A172 (cell line): ENCODE measurements at regions not wholly inside any gene's neighbourhood (a gene's known extent, or its start where the extent isn't known, plus 50 kb on each side); places are given as distances from the start of the nearest gene placed in this dataset.
"Not testable (repeated sequence)": the region's sequence is repeated elsewhere in the genome, so short reads cannot be mapped to it uniquely, and the experiment has no call there.

Experiments used
- DNase-seq: peaks from one replicate; pipeline ENCODE4 v3.0.0-alpha.2; 2015; ENCODE audit warnings: low spot score

DNA sequence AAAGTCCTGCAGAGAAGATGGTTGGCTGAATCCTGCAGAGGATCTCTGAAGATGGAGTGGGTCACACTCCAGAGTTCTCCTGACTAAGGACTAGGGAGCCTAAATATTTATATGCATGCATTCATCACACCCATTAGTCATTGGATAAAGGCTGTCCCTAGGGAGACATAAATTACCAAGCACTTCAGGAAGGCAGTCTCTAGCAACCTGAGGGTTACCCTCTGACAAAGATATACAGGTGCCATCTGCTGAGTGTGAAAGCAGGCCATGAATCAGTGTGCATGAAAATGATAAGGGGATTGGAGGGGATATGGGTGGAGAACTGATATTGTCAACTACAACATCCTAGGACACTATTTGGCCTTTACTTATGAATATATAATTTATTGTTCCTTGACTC, 294.8 kb upstream of the DDX18 start:
- no peak for DNase-seq

GRCh38 chr2:117523267-117523666, 291.2 kb upstream of the DDX18 start:
- no peak for DNase-seq

- no peak for DNase-seq
Measured at GRCh38 chr2:117523711-117524238, 290.7 kb upstream of the DDX18 start.

DNA sequence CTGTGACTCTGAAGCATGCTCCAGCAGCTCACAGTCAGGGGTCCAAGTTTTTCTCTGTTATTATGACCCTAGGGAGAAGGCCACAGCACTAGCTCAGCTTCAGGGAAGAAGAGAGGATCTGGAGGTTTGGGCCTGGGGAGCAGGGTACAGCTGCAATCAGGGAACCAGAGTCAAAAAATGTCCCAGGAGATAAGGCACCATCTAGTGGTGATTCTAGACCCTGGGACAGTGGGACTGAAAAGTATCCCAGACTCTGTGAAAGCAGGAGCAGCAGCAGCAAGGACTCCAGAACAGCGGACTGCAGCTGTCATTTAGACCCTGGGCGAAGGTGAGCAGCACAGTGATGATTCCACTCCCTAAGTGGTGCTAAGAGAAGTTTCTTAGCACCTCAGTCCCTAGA, 278.4 kb upstream of the DDX18 start:
- DNase-seq = no peak

- no peak for DNase-seq
Measured at GRCh38 chr2:117537032-117537431, 277.5 kb upstream of the DDX18 start.

DNA sequence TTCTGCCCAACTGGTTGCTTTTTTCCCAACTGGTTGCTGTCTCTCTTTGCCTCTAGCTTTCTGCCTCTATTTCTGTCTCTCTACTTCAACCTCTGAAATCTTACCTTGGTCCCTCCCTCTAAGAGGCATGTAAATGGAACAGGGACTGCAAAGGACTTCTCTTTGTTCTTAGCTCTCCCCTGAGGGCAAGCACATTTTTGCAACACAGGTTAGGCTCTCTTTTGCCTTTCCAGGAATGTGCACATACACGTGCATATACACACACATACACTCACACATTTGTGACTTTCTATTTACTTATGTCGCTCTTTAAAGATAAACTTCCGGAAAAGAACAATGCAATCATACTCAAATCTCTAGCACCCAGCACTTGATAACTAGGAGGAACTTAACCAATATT, 262.6 kb upstream of the DDX18 start:
- no peak for DNase-seq

- no peak for DNase-seq
Measured at GRCh38 chr2:117553448-117553847, 261.0 kb upstream of the DDX18 start.

DNA sequence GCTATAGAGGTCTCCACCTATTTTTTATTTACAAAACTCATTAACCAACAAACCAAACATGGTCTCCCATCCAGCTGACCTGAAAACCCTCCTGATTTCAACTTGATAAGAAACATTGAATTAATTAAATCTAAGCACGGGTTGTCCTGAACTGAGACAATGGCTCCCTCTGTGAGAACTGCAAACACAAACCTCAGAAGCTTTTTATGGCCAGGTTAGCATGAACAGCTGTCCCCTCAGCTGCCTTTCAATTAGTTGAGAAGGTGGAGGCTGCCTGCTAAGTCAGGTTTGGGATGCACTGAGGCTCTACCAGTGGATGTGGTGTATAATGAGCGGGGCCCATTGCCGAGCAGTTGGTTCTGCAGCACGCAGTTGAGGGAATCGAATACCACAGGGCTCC, 258.5 kb upstream of the DDX18 start:
- DNase-seq = no peak

DNA sequence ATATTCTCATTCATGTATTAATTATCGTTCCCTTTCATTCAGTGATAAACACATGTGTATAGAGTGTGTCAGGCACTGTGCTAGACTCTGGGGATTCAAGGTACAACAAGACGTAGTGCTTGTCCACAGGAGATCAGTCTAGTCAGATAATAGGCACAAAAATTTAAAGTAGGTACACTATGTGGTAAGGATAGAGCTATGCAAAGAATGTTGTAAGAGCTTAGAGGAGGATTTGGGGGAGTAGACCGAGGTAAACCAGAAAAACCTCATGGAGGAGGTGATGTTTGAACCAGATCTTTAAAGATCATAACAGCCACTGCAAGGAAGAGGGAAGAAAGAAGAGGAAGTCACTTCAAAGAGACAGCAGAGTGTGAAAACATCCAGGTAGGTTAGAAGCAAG, 256.9 kb upstream of the DDX18 start:
- no peak for DNase-seq

DNA sequence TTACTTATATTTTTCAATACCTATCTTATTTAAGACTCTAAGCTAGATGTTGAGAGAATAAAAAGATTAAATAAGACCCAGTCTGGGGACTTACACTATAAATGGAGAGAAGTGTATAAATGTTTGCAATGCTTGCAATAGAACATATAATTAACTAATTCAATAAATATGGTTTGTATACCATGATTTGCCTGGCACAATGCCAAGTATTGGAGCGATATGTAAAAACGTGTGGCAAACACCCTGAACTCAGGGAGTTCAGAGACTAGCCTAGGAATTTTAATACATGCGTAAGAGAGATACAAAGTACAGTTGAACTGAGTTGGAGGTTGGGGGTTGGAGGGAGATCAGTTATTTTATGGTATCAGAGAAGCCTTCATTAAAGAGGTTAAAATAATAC, 251.8 kb upstream of the DDX18 start:
- no peak for DNase-seq

DNA sequence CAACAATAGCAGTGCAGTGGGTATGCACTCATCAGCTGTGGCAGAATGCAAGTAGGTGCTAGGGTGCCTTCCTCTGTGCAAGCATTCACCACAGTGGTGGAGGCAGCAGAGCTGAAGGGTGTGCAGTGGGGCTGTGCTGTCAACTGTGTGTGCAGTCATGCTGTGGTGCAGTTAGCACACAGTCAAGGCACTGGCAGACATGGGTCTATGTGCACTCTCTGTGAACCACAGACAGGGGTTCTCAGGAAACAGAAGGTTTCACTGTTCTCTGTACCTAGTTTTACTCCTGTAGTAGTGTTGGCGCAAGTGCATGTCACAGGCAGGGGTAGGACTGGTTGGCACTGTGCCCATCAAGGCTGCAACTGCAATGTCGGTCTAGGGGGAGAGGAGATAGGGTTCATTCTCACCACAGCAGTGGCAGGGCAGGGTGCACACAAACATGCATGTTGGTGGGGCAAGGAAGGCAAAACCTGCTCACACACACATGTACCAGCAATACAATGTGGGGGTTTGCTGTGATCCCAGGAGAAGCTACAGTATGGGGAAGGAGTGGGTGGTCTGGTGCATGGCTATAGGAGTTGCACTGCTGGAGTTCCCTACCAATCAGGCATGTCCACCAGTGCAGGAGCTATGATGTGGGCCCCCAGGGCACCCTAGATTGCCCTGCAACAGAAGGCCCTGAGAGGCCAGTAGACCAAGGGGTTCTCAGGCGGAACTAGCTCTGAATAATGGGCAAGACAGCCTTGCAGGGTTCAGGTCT, 242.7 kb upstream of the DDX18 start:
- DNase-seq = no peak

DNA sequence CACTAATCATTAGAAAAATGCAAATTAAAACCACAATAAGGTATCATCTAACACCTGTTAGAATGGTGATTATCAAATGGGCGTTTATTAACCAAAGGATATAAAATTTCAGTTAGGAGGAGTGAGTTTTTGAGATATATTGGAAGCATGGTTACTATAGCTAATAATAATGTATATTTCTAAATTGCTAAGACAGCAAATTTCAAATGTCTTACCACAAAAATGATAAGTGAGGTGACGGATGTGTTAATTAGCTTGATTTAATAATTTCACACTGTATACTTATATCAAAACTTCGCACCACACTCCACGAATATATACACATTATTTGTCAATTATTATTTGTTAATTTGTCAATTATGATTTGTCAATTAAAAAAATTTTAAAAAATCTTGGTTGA, 227.2 kb upstream of the DDX18 start:
- no peak for DNase-seq

GRCh38 chr2:117603060-117603459, 211.4 kb upstream of the DDX18 start:
- DNase-seq = no peak

DNA sequence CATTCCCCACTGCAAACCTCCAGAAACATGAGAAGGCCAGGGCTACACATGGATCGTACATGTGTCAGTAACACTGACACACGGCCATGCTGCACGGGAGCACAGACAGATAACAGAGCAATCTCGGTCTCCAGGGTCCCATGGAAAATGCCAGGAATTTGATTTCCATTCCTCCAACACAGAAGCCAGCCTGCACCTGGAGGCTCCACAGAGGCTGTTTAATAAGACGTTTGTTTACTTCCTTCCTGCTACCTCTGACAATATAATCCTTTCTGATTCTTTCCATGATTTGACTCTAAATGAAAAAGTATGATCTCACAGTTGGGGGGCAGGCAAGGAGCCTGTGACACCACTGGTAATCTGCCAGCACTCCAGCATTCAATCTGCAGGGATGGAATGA, 210.9 kb upstream of the DDX18 start:
- no peak for DNase-seq

- no peak for DNase-seq
Measured at GRCh38 chr2:117607202-117607601, 207.3 kb upstream of the DDX18 start.

DNA sequence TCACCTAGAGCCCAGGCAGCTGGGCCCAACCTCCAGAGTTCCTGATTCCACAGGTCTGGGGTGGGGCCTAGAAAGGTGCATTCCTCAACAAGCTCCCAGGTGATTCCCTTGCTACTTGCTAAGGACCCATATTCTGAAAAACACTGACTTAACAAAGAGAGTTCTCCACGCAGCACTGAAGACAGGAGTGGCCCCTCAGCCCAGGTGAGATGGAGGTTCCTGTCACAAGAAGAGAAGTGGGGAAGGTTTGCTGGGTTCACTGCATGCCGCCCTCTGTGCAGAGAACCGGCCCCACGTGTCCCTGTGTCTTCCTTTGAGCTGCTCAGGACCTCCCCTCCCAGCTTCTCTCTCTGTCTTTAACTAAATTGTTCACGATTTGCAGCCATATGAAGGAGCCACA, 201.4 kb upstream of the DDX18 start:
- DNase-seq = no peak

DNA sequence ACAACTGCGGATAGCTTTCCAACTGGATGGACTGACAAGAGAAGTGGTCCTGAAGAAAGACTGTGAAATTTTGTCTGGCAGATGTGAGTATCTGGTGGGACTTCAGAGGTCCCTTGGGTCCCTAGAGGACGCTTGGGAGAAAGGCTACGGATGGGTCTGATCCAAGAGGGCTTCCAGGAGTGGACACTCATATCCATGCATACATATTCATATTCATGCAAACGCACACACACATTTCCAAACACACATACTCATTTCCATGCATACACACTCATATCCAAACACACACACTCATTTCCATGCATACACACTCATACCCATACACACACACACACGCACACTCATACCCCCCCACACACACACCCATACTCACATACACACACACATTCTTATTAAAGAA, 200.2 kb upstream of the DDX18 start:
- DNase-seq = no peak

DNA sequence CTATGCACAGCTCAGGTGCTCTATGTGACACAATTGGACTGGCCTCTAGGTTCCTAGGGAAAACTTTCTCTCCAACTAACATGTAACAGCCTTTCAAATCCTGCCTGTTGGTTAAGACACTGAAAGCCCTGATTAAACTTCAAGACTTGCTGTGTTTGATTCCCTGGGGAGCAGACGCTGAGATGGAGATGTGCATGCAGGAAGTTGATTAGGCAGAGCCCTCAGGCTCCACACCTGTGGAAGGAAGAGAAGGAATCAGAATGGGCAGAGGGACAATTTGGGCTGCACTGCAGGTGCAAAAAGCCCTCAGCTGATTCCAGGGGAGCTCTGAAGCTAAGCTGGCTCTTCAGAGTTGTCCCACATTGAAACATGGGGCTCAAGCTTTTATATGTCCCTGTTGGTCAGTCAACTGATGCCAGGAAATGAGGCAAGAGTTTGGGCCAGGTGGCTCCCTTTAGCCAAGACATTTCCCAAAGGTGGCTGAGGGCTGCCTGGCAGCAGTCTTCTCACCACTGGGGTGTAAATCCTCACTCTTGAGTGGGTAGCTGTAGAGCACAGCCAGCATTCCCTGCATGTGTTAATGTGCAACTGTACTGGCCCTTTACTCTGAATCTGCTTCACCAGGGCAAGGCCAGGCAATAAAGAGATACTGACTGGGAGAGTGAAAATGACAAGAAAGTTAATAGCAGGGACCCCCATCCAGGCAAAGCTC, 199.5 kb upstream of the DDX18 start:
- no peak for DNase-seq

- no peak for DNase-seq
Measured at GRCh38 chr2:117618607-117619006, 195.9 kb upstream of the DDX18 start.

DNA sequence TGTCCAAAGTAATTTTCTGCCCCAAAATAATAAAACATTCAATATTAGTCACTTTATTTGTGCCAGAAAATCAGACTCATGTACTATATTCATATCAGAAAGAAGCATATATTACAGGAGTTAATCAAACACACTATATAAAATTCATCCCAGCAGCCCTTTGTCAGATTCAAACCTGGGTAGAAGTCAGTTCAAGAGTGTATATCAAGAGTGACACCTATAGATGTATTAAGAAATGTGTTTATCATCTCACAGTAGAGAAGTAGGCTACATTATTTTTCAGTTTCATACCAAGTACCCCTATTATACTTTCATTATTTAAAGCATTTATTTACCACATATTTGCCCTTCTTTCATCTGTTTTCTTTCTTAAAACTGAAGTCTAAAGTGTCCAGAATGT, 193.2 kb upstream of the DDX18 start:
- DNase-seq = no peak

DNA sequence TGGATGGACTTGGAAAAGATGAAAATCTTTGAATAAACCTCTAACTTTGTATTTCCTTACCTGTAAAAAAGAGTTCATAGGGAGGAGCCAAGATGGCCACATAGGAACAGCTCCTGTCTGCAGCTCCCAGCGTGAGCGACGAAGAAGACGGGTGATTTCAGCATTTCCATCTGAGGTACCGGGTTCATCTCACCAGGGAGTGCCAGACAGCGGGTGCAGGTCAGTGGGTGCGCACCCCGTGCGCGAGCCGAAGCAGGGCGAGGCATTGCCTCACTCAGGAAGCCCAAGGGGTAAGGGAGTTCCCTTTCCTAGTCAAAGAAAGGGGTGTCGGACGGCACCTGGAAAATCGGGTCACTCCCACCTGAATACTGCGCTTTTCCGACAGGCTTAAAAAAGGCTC, 191.3 kb upstream of the DDX18 start:
- DNase-seq = not testable (repeated sequence)

DNA sequence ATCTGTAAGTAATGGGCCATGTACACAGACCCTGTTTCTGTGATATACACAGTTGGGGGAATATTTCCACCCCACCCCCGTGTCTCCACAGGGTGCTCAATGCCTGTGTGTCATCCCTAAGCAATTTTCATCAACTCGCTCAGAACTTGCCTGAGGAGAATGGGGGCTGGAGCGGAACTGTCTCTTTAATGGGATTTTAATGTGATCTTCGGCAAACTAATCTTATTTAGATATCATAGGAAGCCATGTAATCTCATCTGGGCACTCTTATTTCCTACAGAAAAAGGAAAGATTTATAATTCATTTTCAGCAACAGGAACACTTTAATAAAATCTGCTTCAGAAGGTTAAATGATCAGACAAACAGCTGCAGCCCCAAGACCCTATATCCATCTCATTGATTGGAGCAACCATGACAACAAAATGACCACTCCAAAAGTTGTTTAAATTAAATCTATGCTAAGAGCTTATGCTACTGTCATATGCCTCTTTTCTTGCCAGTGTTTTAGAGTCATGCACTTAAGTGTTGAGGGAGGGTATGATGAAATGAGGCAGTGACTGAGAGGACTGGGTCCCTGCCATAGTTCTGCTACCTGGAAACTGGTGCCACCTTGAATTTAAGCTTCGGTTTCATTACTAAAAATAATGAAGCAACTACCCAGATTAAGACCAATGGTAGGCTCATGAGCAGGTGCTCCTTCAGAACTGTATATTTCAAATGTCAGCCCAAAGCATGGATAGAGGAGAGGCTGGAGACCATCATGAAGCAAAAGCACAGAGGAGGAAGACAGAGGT, 183.1 kb upstream of the DDX18 start:
- DNase-seq = no peak

DNA sequence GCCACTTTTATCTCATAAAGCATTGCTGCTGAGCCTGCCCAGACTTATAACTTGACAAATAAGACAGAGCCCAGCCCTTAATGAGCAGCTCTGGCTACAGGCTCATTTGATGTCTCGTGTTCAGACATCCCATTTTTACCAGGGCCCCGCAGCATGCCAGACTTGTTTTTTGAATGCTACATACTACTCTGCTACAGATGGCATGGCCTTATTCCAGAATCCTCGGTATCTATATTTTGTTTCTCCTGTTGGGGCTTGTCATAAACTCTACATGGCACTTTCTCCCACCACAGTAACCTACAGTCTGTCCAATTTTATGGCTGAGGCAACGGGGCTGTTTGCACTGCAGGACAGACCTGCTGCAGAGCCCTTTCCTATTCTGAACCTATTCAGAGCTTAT, 179.0 kb upstream of the DDX18 start:
- DNase-seq = no peak
